Cardiac muscle cell (in vitro differentiated cells and primary cell): ENCODE measurements at regions not wholly inside any gene's neighbourhood (a gene's known extent, or its start where the extent isn't known, plus 50 kb on each side); places are given as distances from the start of the nearest gene placed in this dataset.

Source experiments
- DNase-seq, 2 donors: peaks; one replicate each; pipeline versions ENCODE4 v3.0.0 to v3.0.0-alpha.2; 2010 to 2017; ENCODE audit warnings: low read depth in 1 of 2, low spot score in 1 of 2
- H3K27ac ChIP-seq: fragments of 200-600 bp; sonication (generic); 2 replicates; pipeline ENCODE4 v1.5.1; 2016
- H3K27me3 ChIP-seq: fragments of 200-600 bp; sonication (generic); 2 replicates; pipeline ENCODE4 v1.6.0; 2016; ENCODE audit warnings: control low read depth
- H3K36me3 ChIP-seq: fragments of 200-600 bp; sonication (generic); 2 replicates; pipeline ENCODE4 v1.5.1; 2016; ENCODE audit warnings: control low read depth
- H3K4me1 ChIP-seq: fragments of 200-600 bp; sonication (generic); 2 replicates; pipeline ENCODE4 v1.8.1; 2017; ENCODE audit warnings: low read depth, mild to moderate bottlenecking, mixed run types
- H3K4me3 ChIP-seq: fragments of 200-600 bp; sonication (generic); 2 replicates; pipeline ENCODE4 v1.5.1; 2016; ENCODE audit warnings: mild to moderate bottlenecking
- H3K9me3 ChIP-seq: fragments of 200-600 bp; sonication (generic); 2 replicates; pipeline ENCODE4 v1.5.1; 2017; ENCODE audit warnings: low read depth, mild to moderate bottlenecking, control low read depth
- CTCF ChIP-seq: IDR thresholded peaks from 2 replicates; pipeline ENCODE4 v1.5.1; 2012; ENCODE audit warnings: low read depth, mild to moderate bottlenecking, low read length

- H3K36me3 ChIP-seq: no peaks in the 10 kb centered on the region
Measured at GRCh38 chr20:12159261-12159660, 241.6 kb downstream of the BTBD3 start.

GRCh38 chr20:12161734-12162133 lies 244.0 kb downstream of the BTBD3 start:
- no peak for DNase-seq
- H3K27ac ChIP-seq: no peak overlapping the region
- H3K36me3 ChIP-seq: no peaks in the 10 kb centered on the region
- no peaks in the 10 kb centered on the region for H3K4me1 ChIP-seq
- H3K9me3 ChIP-seq: no peaks in the 10 kb centered on the region
- no peaks in the 10 kb centered on the region for H3K27me3 ChIP-seq
- no peak for TF ChIP-seq CTCF
- H3K4me3 ChIP-seq: no peak overlapping the region

More at GRCh38 chr20:12159261-12159660, 241.6 kb downstream of the BTBD3 start:
- H3K27ac ChIP-seq: no peak overlapping the region
- no peak for TF ChIP-seq CTCF
- no peak for DNase-seq
- H3K9me3 ChIP-seq: no peaks in the 10 kb centered on the region
- no peaks in the 10 kb centered on the region for H3K4me1 ChIP-seq
- H3K27me3 ChIP-seq: no peaks in the 10 kb centered on the region
- H3K4me3 ChIP-seq: no peak overlapping the region

GRCh38 chr20:12166053-12166717 lies 248.5 kb downstream of the BTBD3 start:
- Histone ChIP-seq H3K4me1 (no peaks in the 10 kb centered on the region), H3K36me3 (no peaks in the 10 kb centered on the region), H3K27ac (no peak overlapping the region), H3K27me3 (no peaks in the 10 kb centered on the region), H3K4me3 (no peak overlapping the region), H3K9me3 (no peaks in the 10 kb centered on the region)
- peak in 1 of 2 donors; percentile 99 for DNase-seq
- TF ChIP-seq CTCF: peak; percentile 29

DNA sequence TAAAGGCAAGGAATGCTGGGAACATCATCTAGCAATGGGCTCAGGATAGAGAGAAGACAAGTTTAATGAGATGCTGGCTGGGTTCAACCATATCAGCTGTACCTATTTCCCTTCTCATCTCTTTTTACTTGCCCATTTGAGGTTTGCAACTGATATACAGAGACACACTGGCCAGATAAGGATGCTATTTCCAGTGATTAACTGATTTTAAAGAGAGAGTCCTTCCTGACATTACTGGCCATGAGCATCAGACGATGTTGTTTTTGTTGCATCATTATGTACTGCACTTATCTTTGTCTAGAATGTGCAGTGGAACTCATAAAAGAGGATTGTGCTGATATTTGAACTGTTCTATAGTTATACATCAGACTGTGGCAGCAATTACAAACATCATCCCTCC lies 252.7 kb downstream of the BTBD3 start:
- H3K27ac ChIP-seq: no peak overlapping the region
- no peak overlapping the region for H3K4me3 ChIP-seq
- peak in 1 of 2 donors; percentile 33 for DNase-seq
- peaks cover 25% of the 10 kb centered on the region for H3K4me1 ChIP-seq
- H3K36me3 ChIP-seq: no peaks in the 10 kb centered on the region
- H3K9me3 ChIP-seq: no peaks in the 10 kb centered on the region
- no peaks in the 10 kb centered on the region for H3K27me3 ChIP-seq
- TF ChIP-seq CTCF: no peak

DNA sequence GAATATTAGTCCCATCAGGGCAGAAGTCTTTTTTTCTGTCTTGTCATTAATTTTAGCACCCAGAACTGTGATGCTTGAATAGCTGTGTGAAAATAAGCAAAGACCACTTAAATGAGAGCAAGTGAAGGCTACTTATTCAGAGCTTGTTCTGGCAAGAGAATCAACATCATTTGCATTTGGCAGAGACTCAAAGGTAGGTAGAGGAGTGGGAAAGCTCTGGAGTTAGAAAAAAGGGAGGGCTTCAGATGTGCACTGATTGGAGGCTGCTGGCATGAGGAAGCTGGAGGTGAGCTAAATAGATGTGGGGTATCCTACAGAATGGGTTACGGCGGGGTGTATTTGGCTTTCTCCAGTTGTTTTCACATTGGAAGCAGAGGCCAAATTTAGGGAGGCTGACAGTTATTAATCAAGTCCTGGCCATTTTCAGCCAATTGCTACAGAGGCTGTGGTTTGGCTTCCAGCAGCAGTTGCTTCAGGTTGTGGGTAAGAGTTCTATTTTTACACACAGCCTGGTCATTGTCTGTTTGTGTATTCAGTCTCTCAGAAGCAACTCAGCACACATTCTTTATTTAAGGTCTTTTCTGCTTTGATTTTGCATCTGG lies 254.3 kb downstream of the BTBD3 start:
- peak; percentile 37 to 95 for DNase-seq
- peaks cover 25% of the 10 kb centered on the region for H3K4me1 ChIP-seq
- H3K9me3 ChIP-seq: no peaks in the 10 kb centered on the region
- H3K27ac ChIP-seq: no peak overlapping the region
- H3K4me3 ChIP-seq: no peak overlapping the region
- no peak for TF ChIP-seq CTCF
- no peaks in the 10 kb centered on the region for H3K36me3 ChIP-seq
- no peaks in the 10 kb centered on the region for H3K27me3 ChIP-seq
